Spleen (tissue), 11 donors: ENCODE measurements at regions not wholly inside any gene's neighbourhood (a gene's known extent, or its start where the extent isn't known, plus 50 kb on each side); places are given as distances from the start of the nearest gene placed in this dataset.

Experiments
- DNase-seq: peaks from one replicate; pipeline ENCODE4 v3.0.0-alpha.2; 2020
- H3K27ac ChIP-seq, 8 donors: fragments of 200-600 bp; sonication (generic) in 7 of 8; 1 replicate in 4 of 8; 2 replicates in 4 of 8; pipeline versions ENCODE4 v1.5.0 to v1.8.0; 2016 to 2021; ENCODE audit warnings: inconsistent platforms in 4 of 8, mild to moderate bottlenecking in 4 of 8, moderate library complexity in 1 of 8
- H3K27me3 ChIP-seq, 7 donors: fragments of 200-600 bp; sonication (generic) in 6 of 7; replicated peaks in 1 of 7; 1 replicate in 4 of 7; 2 replicates in 3 of 7; pipeline versions ENCODE4 v1.5.0 to v1.8.0; 2016 to 2021; ENCODE audit warnings: inconsistent platforms in 3 of 7, mild to moderate bottlenecking in 1 of 7
- H3K36me3 ChIP-seq, 6 donors: fragments of 200-600 bp; sonication (generic) in 5 of 6; 1 replicate in 4 of 6; 2 replicates in 2 of 6; pipeline versions ENCODE4 v1.5.0 to v1.8.0; 2016 to 2021; ENCODE audit warnings: inconsistent platforms in 2 of 6
- H3K4me1 ChIP-seq, 6 donors: fragments of 200-600 bp; sonication (generic) in 5 of 6; 1 replicate in 3 of 6; 2 replicates in 3 of 6; pipeline versions ENCODE4 v1.5.0 to v1.8.0; 2016 to 2021; ENCODE audit warnings: inconsistent platforms in 3 of 6
- H3K4me3 ChIP-seq, 8 donors: fragments of 200-600 bp; sonication (generic) in 7 of 8; 1 replicate in 4 of 8; 2 replicates in 4 of 8; pipeline versions ENCODE4 v1.5.0 to v1.8.0; 2016 to 2021; ENCODE audit warnings: inconsistent platforms in 4 of 8, mild to moderate bottlenecking in 4 of 8, moderate library complexity in 2 of 8
- H3K9me3 ChIP-seq, 8 donors: fragments of 200-600 bp; sonication (generic) in 7 of 8; 1 replicate in 4 of 8; 2 replicates in 4 of 8; pipeline versions ENCODE4 v1.5.0 to v1.8.0; 2016 to 2021; ENCODE audit warnings: inconsistent platforms in 4 of 8
- POLR2A ChIP-seq, 3 donors: fragments of 450-650 bp; IDR thresholded peaks; one replicate each; pipeline ENCODE4 v1.5.1; 2017; ENCODE audit warnings: antibody characterized with exemption in 3 of 3, mild to moderate bottlenecking in 1 of 3
- POLR2AphosphoS5 ChIP-seq, 3 donors: sonication (generic); formaldehyde crosslinking; IDR thresholded peaks; one replicate each; pipeline ENCODE4 v1.5.1; 2017; ENCODE audit warnings: antibody characterized with exemption in 3 of 3
- WGBS, 5 donors: extraction: QIAGEN DNeasy Blood & Tissue Kit in 3 of 5; methylation state at CpG; one replicate each; pipeline versions ENCODE4 v1.1.5 to v1.1.7; 2013 to 2018; 5-methylcytosine and 5-hydroxymethylcytosine counted together
- intact Hi-C: fragments of 100-400 bp; cut with DNase I; formaldehyde crosslinking; loops from one replicate; pipeline ENCODE4 v1.15.0; 2023; ENCODE audit warnings: low total_unique reads
- TF ChIP-seq, protein P1 (sequence below), 11 experiments: fragments of 200-600 bp in 7 of 11; fragments of 450-650 bp in 4 of 11; sonication (generic) in 4 of 11; IDR thresholded peaks in 8 of 11; conservative IDR thresholded peaks in 3 of 11; 1 replicate in 7 of 11; 2 replicates in 4 of 11; pipeline versions ENCODE4 v1.4.0 to v1.8.0; 2016 to 2021; ENCODE audit warnings: antibody characterized with exemption in 11 of 11, inconsistent platforms in 4 of 11, mild to moderate bottlenecking in 1 of 11
- donor health status: healthy with polysubstance abuse.
- donor health status: DM: no; HTN: no; CAD: no; lungs with moderate emphysema.
- donor health status: DM: no; HTN: no; CAD: no.
- donor health status: Bipolar disorder and iron deficiency.
- donor health status: healthy.
- donor health status: DM: no; HTN: no; CAD: no.
- donor health status: DM: yes; HTN: yes; CAD: no.

DNA sequence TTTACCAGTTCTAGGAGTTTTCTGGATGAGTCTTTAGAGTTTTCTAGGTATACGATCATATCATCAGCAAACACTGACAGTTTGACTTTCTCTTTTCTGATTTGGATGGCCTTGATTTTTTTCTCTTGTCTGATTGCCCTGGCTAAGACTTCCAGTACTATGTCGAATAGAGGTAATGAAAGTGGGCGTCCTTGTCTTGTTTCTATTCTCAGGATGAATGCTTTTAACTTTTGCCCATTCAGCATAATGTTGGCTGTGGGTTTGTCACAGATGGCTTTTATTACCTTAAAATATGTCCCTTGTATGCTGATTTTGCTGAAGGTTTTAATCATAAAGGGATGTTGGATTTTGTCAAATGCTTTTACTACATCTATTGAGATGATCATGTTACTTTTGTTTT, 223.2 kb upstream of the COBL start:
- TF ChIP-seq POLR2AphosphoS5 (IDR thresholded peaks at IDR 0.05) (no peak), POLR2A (IDR thresholded peaks at IDR 0.05) (no peak)
- TF ChIP-seq, protein P1, sequence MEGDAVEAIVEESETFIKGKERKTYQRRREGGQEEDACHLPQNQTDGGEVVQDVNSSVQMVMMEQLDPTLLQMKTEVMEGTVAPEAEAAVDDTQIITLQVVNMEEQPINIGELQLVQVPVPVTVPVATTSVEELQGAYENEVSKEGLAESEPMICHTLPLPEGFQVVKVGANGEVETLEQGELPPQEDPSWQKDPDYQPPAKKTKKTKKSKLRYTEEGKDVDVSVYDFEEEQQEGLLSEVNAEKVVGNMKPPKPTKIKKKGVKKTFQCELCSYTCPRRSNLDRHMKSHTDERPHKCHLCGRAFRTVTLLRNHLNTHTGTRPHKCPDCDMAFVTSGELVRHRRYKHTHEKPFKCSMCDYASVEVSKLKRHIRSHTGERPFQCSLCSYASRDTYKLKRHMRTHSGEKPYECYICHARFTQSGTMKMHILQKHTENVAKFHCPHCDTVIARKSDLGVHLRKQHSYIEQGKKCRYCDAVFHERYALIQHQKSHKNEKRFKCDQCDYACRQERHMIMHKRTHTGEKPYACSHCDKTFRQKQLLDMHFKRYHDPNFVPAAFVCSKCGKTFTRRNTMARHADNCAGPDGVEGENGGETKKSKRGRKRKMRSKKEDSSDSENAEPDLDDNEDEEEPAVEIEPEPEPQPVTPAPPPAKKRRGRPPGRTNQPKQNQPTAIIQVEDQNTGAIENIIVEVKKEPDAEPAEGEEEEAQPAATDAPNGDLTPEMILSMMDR (IDR thresholded peaks at IDR 0.05 in 8 of 11, conservative IDR thresholded peaks at IDR 0.05 in 3 of 11), result no peak
- no peak for DNase-seq
- peaks cover 0 to 70% (median 29%) of the 10 kb centered on the region in 8 donors for H3K9me3 ChIP-seq
- no peaks in the 10 kb centered on the region for H3K27me3 ChIP-seq
- H3K36me3 ChIP-seq, result no peaks in the 10 kb centered on the region
- no peak overlapping the region for H3K27ac ChIP-seq
- no peak overlapping the region for H3K4me3 ChIP-seq
- H3K4me1 ChIP-seq, result no peaks in the 10 kb centered on the region
- intact Hi-C loops, result no loop called here
- WGBS, 5 donors, result 69 to 80% (median 70%) methylated on average over 3 of the region's 3 CpGs

DNA sequence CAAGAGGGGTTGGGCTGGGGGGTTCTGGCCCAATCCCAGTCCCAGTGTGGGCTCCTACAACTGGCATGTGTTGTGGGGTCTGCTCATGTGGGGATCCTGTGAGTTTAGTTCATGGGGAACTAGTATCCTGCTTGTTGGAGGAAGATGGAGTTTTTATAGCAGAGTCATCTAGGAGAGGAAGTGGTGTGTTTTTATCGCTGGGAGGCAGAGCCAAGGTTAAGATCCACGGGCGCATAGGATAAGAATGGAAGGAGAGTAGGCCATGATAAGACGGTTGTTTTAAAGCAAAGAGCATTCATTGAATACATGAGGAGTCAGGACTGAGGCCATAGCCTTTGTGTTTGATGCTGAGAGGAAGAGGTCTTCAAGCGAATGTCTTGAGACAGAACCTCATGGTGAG, 211.6 kb upstream of the COBL start:
- intact Hi-C loops, result no loop called here
- 71 to 92% (median 83%) methylated on average over 5 of the region's 5 CpGs; no CpG with 5 or more reads in 1 of the 5 donors for WGBS, 5 donors
- TF ChIP-seq POLR2AphosphoS5 (IDR thresholded peaks at IDR 0.05) (no peak), POLR2A (IDR thresholded peaks at IDR 0.05) (no peak)
- TF ChIP-seq, protein P1 (IDR thresholded peaks at IDR 0.05 in 8 of 11, conservative IDR thresholded peaks at IDR 0.05 in 3 of 11), result no peak
- Histone ChIP-seq H3K27me3 (no peaks in the 10 kb centered on the region), H3K27ac (no peak overlapping the region), H3K4me1 (no peaks in the 10 kb centered on the region), H3K4me3 (no peak overlapping the region), H3K36me3 (no peaks in the 10 kb centered on the region), H3K9me3 (peaks cover 0 to 38% (median 0%) of the 10 kb centered on the region in 8 donors)
- DNase-seq, result no peak

DNA sequence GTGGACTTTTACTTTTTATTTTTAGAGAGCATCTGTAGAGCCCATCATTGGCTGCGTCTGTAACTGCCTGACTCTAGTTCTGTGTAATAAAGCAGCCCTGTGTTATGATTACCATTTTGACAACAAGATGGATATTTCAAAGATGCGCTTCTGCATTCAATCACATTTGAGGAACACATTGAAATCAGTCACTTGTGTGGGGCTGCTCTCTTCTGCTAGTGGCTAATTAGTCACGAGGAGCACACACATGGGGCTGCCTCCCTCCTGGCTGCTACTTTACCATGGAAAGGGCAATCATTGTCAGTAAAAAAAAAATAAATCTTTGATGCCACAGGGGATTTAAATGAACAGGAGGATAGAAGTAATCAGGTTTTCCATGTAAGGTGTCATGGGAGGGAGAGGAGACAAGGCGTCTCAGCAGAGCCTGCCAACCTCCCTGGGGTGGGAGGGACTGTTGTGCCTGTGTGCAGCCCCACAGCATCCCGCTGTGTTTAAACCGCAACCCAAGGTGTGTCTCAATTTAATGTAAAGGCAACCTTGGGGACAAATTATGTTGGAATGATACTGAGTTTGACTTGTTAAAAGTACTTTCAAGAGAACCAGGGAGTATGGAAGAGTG, 205.2 kb upstream of the COBL start:
- H3K4me1 ChIP-seq, result no peaks in the 10 kb centered on the region
- WGBS, 5 donors, result 80 to 86% (median 84%) methylated on average over 6 of the region's 6 CpGs
- H3K9me3 ChIP-seq, result no peaks in the 10 kb centered on the region
- no peaks in the 10 kb centered on the region for H3K36me3 ChIP-seq
- TF ChIP-seq POLR2AphosphoS5 (IDR thresholded peaks at IDR 0.05), result no peak
- TF ChIP-seq, protein P1 (IDR thresholded peaks at IDR 0.05 in 8 of 11, conservative IDR thresholded peaks at IDR 0.05 in 3 of 11), result no peak
- no peak for TF ChIP-seq POLR2A (IDR thresholded peaks at IDR 0.05)
- intact Hi-C loops, result no loop called here
- H3K4me3 ChIP-seq, result no peak overlapping the region
- no peak overlapping the region for H3K27ac ChIP-seq
- DNase-seq, result no peak
- H3K27me3 ChIP-seq, result no peaks in the 10 kb centered on the region

DNA sequence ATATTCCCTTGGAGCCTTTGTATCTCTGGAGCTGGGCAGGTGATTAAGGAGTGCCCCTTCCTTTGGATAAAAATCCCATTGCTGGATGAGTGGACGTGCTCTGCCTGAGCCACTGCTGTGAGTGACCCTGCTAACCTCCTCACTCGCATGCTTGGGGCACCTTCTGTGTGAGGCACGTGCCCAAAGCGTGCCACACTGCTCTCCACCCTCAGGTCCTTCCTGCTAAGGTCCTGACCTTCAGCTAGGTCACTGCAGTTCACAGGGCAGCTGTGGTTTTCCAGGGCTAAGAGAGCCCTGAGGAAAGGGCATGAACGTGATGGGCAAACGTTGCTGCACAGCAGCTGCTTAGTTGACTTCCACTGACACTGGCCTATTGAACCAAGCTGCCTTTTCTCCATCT, 204.4 kb upstream of the COBL start:
- no peaks in the 10 kb centered on the region for H3K9me3 ChIP-seq
- TF ChIP-seq, protein P1 (IDR thresholded peaks at IDR 0.05 in 8 of 11, conservative IDR thresholded peaks at IDR 0.05 in 3 of 11), result no peak
- peak in 2 of 3 donors; percentile 58 to 69 for TF ChIP-seq POLR2AphosphoS5 (IDR thresholded peaks at IDR 0.05)
- no peak overlapping the region for H3K4me3 ChIP-seq
- no peak overlapping the region for H3K27ac ChIP-seq
- no peak for DNase-seq
- H3K27me3 ChIP-seq, result no peaks in the 10 kb centered on the region
- no peaks in the 10 kb centered on the region for H3K4me1 ChIP-seq
- 49 to 83% (median 54%) methylated on average over 6 of the region's 6 CpGs for WGBS, 5 donors
- no peaks in the 10 kb centered on the region for H3K36me3 ChIP-seq
- intact Hi-C loops, result no loop called here
